Coronary artery (tissue), 2 donors: ENCODE measurements at regions not wholly inside any gene's neighbourhood (a gene's known extent, or its start where the extent isn't known, plus 50 kb on each side); places are given as distances from the start of the nearest gene placed in this dataset.

ENCODE experiments used
- DNase-seq: peaks from one replicate; pipeline ENCODE4 v3.0.0-alpha.2; 2017; ENCODE audit warnings: low spot score
- H3K27ac ChIP-seq, 2 donors: fragments of 200-600 bp; sonication (generic); one replicate each; pipeline ENCODE4 v1.5.1; 2016 to 2019
- H3K4me3 ChIP-seq: fragments of 200-600 bp; sonication (generic); 2 replicates; pipeline ENCODE4 v1.5.1; 2016; ENCODE audit warnings: mild to moderate bottlenecking, moderate library complexity
- TF ChIP-seq, protein P1 (sequence below): fragments of 200-600 bp; sonication (generic); IDR thresholded peaks from one replicate; pipeline ENCODE4 v1.5.1; 2019; ENCODE audit warnings: antibody characterized with exemption

- DNase-seq, result no peak
- TF ChIP-seq, protein P1, sequence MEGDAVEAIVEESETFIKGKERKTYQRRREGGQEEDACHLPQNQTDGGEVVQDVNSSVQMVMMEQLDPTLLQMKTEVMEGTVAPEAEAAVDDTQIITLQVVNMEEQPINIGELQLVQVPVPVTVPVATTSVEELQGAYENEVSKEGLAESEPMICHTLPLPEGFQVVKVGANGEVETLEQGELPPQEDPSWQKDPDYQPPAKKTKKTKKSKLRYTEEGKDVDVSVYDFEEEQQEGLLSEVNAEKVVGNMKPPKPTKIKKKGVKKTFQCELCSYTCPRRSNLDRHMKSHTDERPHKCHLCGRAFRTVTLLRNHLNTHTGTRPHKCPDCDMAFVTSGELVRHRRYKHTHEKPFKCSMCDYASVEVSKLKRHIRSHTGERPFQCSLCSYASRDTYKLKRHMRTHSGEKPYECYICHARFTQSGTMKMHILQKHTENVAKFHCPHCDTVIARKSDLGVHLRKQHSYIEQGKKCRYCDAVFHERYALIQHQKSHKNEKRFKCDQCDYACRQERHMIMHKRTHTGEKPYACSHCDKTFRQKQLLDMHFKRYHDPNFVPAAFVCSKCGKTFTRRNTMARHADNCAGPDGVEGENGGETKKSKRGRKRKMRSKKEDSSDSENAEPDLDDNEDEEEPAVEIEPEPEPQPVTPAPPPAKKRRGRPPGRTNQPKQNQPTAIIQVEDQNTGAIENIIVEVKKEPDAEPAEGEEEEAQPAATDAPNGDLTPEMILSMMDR, result no peak
- no peak overlapping the region for H3K27ac ChIP-seq
- no peak overlapping the region for H3K4me3 ChIP-seq
These were observed 213.1 kb upstream of the FLRT2 start for GRCh38 chr14:85316701-85317410.

DNA sequence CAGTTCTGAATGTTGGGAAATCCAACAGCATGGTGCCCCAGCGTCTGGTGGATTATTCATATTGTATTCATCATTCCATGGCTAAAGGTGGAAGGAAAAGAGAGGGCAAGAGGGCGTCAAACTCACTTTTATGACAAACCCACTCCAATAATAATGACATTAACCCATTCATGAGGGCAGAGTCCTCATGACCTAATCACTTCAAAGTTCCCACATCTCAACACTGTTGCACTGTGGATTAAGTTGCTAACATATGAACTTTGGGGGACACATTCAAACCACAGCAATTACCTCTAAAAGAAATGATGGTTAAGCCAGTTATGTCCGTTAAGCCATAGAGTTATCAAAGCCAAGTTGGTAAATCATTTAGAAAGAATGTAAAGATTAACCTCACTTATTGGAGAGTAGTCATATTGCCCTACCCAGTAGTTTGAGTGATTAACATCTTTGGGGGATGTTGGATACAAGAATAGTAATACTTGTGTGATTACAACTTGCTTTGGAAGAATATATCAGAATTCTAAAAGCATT, 212.4 kb upstream of the FLRT2 start:
- no peak for DNase-seq
- Histone ChIP-seq H3K27ac (no peak overlapping the region), H3K4me3 (no peak overlapping the region)
- TF ChIP-seq, protein P1, result no peak

DNA sequence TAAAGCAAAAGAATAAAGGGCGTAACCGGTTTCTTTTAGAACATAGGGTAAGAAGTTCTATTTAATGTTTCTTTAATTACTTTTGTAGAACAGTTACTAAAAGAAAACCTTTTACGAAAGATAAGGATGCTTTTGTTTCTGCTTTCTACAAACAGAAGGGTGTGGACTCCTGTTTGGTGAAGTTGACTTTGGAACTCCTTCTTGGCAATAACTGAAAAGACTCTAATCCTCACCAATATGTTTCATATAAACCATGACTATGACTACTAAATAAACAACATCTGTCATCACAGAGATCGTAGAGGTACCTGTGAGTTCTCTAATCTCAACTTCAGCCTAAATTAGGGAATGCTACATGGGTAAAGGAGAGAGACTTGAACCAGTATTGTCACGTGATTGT, 210.8 kb upstream of the FLRT2 start:
- no peak for DNase-seq
- Histone ChIP-seq H3K27ac (no peak overlapping the region), H3K4me3 (no peak overlapping the region)
- TF ChIP-seq, protein P1, result no peak

DNA sequence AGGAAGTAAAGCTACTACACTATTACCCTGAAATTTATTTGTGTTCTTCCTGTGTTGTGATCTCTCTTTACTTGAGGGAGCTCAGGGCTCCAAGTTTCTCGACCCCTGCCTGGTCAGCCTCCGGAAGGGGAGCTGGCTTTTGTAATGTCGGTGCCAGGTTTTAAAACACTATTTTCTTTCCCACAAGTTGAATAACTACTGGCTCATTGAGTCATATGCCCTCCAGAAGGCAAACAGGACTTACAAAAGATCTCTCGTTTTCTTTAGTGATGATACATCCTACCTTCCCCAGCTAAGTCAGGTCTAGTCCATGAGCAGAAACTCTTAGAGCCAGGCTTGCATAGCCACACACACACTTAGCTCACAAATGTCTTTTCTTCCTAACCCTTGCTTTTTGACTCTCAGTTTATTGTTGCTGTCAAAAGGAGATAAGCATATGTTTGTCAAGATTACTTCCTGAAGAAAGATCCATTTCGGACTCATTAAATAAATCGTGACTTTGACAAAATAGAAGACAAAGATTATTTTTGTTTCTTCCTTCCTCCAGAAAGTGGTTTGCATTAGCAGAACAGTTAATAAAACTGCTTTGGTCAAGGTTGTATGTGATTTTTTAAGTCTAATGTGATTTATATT, 209.8 kb upstream of the FLRT2 start:
- DNase-seq, result no peak
- no peak overlapping the region for H3K27ac ChIP-seq
- TF ChIP-seq, protein P1, result no peak
- H3K4me3 ChIP-seq, result no peak overlapping the region

GRCh38 chr14:85325134-85326017, 204.6 kb upstream of the FLRT2 start:
- DNase-seq, result no peak
- TF ChIP-seq, protein P1, result no peak
- Histone ChIP-seq H3K4me3 (no peak overlapping the region), H3K27ac (no peak overlapping the region)

GRCh38 chr14:85332401-85332800, 197.5 kb upstream of the FLRT2 start:
- H3K27ac ChIP-seq, result no peak overlapping the region
- no peak for DNase-seq
- H3K4me3 ChIP-seq, result no peak overlapping the region
- TF ChIP-seq, protein P1, result no peak
